ENCODE measurements at regions not wholly inside any gene's neighbourhood (a gene's known extent, or its start where the extent isn't known, plus 50 kb on each side); places are given as distances from the start of the nearest gene placed in this dataset.

GRCh38 chr4:155529272-155529671, 137.4 kb upstream of the GUCY1A1 start:
- DNase-seq: no peak
- no peaks in the 10 kb centered on the region for H3K4me1 Mint-ChIP-seq
- no peaks in the 10 kb centered on the region for H3K27me3 Mint-ChIP-seq
- no peak overlapping the region for H3K4me3 Mint-ChIP-seq
- no peak overlapping the region for H3K27ac Mint-ChIP-seq
- H3K9me3 Mint-ChIP-seq: no peaks in the 10 kb centered on the region
- no peak for ATAC-seq (replicated peaks)
- no peaks in the 10 kb centered on the region for H3K36me3 Mint-ChIP-seq

DNA sequence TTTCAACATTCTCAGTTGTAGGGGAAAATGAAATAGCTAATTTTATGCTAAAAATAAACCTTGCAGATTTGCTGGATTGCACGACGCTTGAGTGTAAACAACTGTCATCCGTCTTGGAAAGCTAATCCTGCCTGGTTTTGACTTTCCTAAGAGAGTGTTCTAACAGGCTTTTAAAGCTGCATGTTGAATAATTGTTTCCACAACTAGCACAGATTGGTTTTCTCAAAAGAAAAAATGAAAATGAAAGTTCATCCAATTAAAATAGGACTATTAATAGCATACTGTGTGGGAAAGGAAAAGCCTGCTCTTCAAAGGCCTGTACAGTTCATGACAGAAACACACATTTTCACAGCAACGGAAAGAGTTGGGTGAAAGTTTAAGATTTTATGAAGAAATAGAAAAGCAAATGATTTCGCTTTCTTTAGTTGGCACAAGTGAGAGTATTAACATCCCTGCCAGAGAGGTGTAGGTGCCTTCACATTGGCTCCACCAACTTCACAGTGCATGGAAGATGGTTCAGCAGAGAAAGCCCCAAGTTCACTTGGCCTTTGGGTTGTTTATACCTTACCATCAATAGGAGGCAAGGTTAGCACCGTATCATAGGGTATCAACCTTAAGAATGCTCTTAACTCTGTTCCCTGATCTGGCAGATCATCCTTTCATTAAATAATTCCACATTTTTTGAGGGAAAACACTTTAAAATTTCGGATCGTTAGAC, 140.0 kb upstream of the GUCY1A1 start:
- no peaks in the 10 kb centered on the region for H3K27me3 Mint-ChIP-seq
- H3K4me1 Mint-ChIP-seq: no peaks in the 10 kb centered on the region
- ATAC-seq (replicated peaks) (no peak), DNase-seq (no peak)
- H3K9me3 Mint-ChIP-seq: no peaks in the 10 kb centered on the region
- no peak overlapping the region for H3K4me3 Mint-ChIP-seq
- no peaks in the 10 kb centered on the region for H3K36me3 Mint-ChIP-seq
- H3K27ac Mint-ChIP-seq: no peak overlapping the region

GRCh38 chr4:155524926-155525455, 141.7 kb upstream of the GUCY1A1 start:
- Mint-ChIP-seq H3K4me1 (no peaks in the 10 kb centered on the region), H3K36me3 (no peaks in the 10 kb centered on the region), H3K27me3 (no peaks in the 10 kb centered on the region), H3K27ac (no peak overlapping the region), H3K4me3 (no peak overlapping the region), H3K9me3 (peaks cover 0 to 4% of the 10 kb centered on the region in 2 donors)
- DNase-seq (no peak), ATAC-seq (replicated peaks) (no peak)

GRCh38 chr4:155523358-155523757, 143.3 kb upstream of the GUCY1A1 start:
- Mint-ChIP-seq H3K4me1 (no peaks in the 10 kb centered on the region), H3K36me3 (no peaks in the 10 kb centered on the region), H3K4me3 (no peak overlapping the region), H3K27ac (no peak overlapping the region), H3K27me3 (no peaks in the 10 kb centered on the region), H3K9me3 (peaks cover 0 to 4% of the 10 kb centered on the region in 2 donors)
- ATAC-seq (replicated peaks): no peak
- no peak for DNase-seq

DNA sequence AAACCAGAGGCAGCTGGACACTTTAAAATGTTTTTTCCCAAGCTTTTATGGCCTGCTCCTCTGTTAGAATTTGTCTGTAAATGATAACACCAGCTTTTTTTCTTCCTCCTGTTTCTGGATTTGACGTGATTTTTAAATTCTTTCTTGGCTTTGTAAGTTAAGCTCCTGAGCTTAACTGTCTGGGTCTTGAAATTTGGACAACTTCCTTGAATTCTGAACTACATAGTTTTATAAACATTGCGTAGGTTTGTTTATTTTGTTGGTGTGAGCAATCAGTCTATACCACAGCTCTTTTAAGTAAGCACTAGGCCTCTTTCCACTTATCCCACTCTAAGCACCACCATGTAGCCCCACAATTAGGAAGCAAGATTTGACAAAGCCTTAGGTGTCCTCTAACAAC, 144.4 kb upstream of the GUCY1A1 start:
- DNase-seq (no peak), ATAC-seq (replicated peaks) (no peak)
- Mint-ChIP-seq H3K36me3 (no peaks in the 10 kb centered on the region), H3K27me3 (peaks cover 0 to 4% of the 10 kb centered on the region in 2 donors), H3K27ac (no peak overlapping the region), H3K4me3 (no peak overlapping the region), H3K4me1 (no peaks in the 10 kb centered on the region), H3K9me3 (peaks cover 0 to 4% of the 10 kb centered on the region in 2 donors)

DNA sequence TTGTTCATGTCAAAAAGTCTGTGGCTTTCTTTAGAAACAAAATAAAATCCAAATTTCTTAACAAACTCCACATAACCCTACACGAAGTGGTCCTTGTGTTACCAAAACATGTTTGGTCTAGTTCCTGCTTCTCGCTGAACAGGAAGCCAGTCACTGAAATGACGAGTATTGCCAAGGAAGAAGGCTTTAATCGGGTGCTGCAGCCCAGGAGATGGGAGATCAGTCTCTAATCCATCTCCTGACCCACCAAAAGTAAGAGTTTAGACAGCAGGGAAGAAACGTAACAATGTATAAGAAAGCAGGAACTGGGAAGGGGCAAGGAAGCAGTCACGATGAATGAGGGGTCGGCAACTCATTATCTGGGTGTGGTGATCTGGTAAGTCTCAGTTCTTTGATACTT, 144.6 kb upstream of the MAP9 start:
- Mint-ChIP-seq H3K4me1 (no peaks in the 10 kb centered on the region), H3K27me3 (peaks cover 0 to 7% of the 10 kb centered on the region in 2 donors), H3K9me3 (peaks cover 0 to 4% of the 10 kb centered on the region in 2 donors), H3K27ac (no peak overlapping the region), H3K36me3 (no peaks in the 10 kb centered on the region), H3K4me3 (no peak overlapping the region)
- no peak for DNase-seq
- ATAC-seq (replicated peaks): no peak

DNA sequence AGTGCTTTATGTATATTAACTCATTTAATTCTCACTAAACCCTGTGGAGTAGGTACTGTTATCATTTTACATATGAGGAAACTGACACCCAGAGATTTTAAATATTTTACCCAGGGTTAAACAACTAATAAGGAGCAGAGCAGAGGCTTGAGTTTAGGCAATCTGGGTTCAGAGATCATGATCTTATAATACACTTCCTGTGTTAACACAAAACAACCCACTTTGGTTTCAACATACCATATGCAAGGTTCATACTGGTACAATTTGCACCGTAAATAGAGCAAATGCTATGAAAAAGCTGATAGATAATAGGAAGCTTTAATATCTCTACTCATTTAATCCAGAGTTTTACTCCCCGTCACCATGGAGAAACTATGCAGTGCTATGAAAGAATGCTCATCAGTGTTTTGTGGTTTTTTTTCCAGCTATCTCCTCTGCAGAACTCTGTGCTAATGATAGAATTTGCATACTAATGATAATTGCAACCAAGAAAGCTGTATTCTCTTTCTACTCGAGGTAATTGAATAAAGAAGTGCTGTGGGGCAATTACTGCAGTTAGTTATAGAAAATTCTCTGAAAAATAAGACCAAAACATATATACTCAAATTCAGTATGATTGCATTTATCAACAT, 138.8 kb upstream of the MAP9 start:
- Mint-ChIP-seq H3K4me1 (no peaks in the 10 kb centered on the region), H3K36me3 (no peaks in the 10 kb centered on the region), H3K9me3 (no peaks in the 10 kb centered on the region), H3K27ac (no peak overlapping the region), H3K4me3 (no peak overlapping the region), H3K27me3 (peaks cover 0 to 7% of the 10 kb centered on the region in 2 donors)
- DNase-seq (no peak), ATAC-seq (replicated peaks) (no peak)

DNA sequence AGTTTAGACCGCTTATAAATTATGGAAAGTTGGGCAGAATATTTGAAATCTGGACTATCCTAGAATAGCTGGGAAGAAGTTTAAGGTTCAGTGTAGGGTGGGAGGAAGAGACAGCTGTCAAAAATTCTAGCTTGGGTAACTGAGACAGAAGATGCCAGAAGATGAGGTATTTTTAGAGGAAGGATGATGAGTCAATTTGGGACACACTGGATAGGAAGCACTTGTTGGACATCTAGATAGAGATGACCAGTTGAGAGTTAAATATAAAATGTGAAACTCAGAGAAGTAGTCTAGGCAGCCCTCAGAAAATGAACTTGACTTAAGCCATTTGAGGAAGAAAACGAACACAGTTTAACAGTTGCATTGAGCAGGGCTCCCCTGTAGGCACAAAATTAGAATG, 137.9 kb upstream of the MAP9 start:
- no peaks in the 10 kb centered on the region for H3K9me3 Mint-ChIP-seq
- no peaks in the 10 kb centered on the region for H3K4me1 Mint-ChIP-seq
- ATAC-seq (replicated peaks): no peak

DNA sequence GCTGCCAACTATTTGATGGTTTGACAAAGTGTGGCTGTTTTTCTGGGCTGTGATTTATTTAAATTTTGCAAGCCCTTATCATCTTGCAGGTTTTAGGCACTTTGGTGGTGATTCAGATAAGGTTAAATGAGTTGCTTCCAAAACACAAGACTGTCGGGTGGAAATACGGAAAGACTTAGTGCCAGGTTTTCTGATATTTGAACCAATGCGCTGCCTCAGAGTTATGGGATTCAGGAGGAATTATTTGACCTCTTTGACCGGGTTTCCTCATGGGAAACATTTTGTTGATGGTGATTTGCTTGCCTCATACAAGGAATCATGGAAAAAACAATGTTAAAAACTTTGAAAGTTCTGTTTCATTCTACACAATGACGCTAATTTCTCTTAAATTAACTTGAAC, 136.1 kb upstream of the MAP9 start:
- DNase-seq: no peak
- Mint-ChIP-seq H3K4me3 (no peak overlapping the region), H3K27ac (no peak overlapping the region)

More for the DNA sequence above, 137.9 kb upstream of the MAP9 start:
- H3K4me3 Mint-ChIP-seq: no peak overlapping the region
- no peak for DNase-seq
- H3K36me3 Mint-ChIP-seq: no peaks in the 10 kb centered on the region
- H3K27ac Mint-ChIP-seq: no peak overlapping the region
- H3K27me3 Mint-ChIP-seq: peaks cover 0 to 7% of the 10 kb centered on the region in 2 donors

DNA sequence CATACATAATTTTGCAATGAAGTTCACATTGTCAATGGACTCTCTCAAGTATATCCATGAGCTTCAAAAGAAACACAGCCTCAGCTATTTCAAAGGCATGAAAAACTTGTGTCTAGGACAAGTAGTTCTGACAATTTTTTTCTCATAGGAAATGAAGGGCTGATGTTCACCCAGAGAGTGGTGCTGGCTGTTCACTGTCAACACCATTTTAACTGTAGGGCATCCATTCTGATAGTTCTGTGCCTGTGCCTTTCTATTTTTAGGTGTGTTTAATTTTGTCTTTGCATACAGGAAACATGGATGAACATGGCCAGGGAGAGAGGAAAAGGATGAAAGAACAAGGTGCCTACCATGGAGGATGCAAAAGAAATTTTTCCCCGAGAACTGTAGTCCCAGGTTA, 135.3 kb upstream of the MAP9 start:
- H3K27ac Mint-ChIP-seq: no peak overlapping the region
- no peaks in the 10 kb centered on the region for H3K36me3 Mint-ChIP-seq
- ATAC-seq (replicated peaks) (no peak), DNase-seq (no peak)
- peaks cover 0 to under 1% of the 10 kb centered on the region in 2 donors for H3K27me3 Mint-ChIP-seq
- no peaks in the 10 kb centered on the region for H3K4me1 Mint-ChIP-seq
- no peak overlapping the region for H3K4me3 Mint-ChIP-seq
- no peaks in the 10 kb centered on the region for H3K9me3 Mint-ChIP-seq

More for the DNA sequence above, 136.1 kb upstream of the MAP9 start:
- H3K27me3 Mint-ChIP-seq: peaks cover 0 to 7% of the 10 kb centered on the region in 2 donors
- no peaks in the 10 kb centered on the region for H3K4me1 Mint-ChIP-seq
- H3K36me3 Mint-ChIP-seq: no peaks in the 10 kb centered on the region
- H3K9me3 Mint-ChIP-seq: no peaks in the 10 kb centered on the region
- no peak for ATAC-seq (replicated peaks)

DNA sequence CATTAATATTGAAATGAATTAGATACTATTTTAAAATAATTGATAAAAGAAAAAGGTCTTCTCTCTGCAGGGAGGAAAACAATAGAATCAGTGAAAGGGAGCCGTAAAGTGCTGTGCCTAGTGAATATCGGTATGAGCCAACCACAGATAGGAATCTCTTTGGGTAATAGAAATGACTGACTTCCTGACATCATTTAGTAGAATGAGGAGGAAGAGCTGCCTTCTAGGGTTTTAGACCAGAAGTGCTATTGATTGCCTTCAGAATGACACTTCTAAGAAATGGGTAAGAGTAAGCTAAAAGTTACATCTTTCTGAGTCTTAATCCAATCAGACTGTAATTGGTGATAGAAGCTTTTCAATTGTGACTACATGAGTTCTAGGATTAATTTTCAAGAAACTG, 134.0 kb upstream of the MAP9 start:
- Mint-ChIP-seq H3K36me3 (no peaks in the 10 kb centered on the region), H3K4me3 (no peak overlapping the region), H3K9me3 (no peaks in the 10 kb centered on the region), H3K27ac (no peak overlapping the region), H3K4me1 (no peaks in the 10 kb centered on the region), H3K27me3 (no peaks in the 10 kb centered on the region)
- no peak for ATAC-seq (replicated peaks)
- no peak for DNase-seq

GRCh38 chr4:155509555-155509954, 132.8 kb upstream of the MAP9 start:
- ATAC-seq (replicated peaks): no peak
- no peak overlapping the region for H3K27ac Mint-ChIP-seq
- no peaks in the 10 kb centered on the region for H3K36me3 Mint-ChIP-seq
- H3K4me3 Mint-ChIP-seq: no peak overlapping the region
- no peak for DNase-seq
- H3K9me3 Mint-ChIP-seq: no peaks in the 10 kb centered on the region
- H3K27me3 Mint-ChIP-seq: no peaks in the 10 kb centered on the region
- H3K4me1 Mint-ChIP-seq: no peaks in the 10 kb centered on the region

DNA sequence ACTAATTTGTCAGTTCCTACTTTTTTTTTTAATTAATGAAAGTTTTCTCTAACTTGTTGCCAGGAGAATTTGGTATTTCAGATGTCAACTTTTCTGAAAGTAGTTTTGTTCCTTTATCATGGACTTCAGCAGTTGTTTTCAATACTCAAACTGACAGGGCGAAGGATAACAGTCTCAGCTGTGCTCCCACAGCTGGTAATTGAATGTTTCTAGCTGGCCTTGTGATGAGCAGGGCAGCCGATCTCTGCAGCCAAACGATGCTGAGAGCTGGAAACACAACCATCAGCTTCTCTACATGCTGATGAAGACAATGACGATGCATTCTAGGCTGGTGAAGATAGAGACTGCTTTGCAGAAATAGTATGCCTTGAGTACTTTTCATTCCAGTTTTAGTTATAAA, 130.0 kb upstream of the MAP9 start:
- Mint-ChIP-seq H3K27ac (no peak overlapping the region), H3K4me1 (no peaks in the 10 kb centered on the region), H3K27me3 (no peaks in the 10 kb centered on the region), H3K9me3 (no peaks in the 10 kb centered on the region), H3K4me3 (no peak overlapping the region), H3K36me3 (no peaks in the 10 kb centered on the region)
- ATAC-seq (replicated peaks): no peak
- no peak for DNase-seq

- no peak overlapping the region for H3K27ac Mint-ChIP-seq
- no peaks in the 10 kb centered on the region for H3K4me1 Mint-ChIP-seq
- ATAC-seq (replicated peaks): no peak
- H3K36me3 Mint-ChIP-seq: no peaks in the 10 kb centered on the region
- no peaks in the 10 kb centered on the region for H3K27me3 Mint-ChIP-seq
- DNase-seq: no peak
- no peak overlapping the region for H3K4me3 Mint-ChIP-seq
- H3K9me3 Mint-ChIP-seq: no peaks in the 10 kb centered on the region
These were observed 128.6 kb upstream of the MAP9 start for GRCh38 chr4:155505321-155505720.

DNA sequence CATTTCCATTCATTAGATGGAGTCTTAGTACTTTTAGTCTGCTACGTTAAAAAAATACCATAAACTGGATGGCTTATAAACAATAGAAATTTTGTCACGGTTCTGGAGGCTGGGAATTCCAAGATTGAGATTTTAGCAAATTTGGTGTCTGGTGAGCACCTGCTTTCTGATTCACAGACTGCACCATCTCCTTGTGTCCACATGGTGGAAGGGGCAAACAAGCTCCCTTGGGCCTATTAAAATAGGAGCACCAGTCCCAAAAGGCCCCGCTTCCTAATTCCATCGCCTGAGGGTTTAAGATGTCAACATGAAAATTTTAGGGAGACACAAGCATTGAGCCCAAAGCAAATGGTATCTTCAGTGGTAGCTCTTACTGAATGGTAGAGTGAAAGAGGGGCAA, 120.5 kb upstream of the MAP9 start:
- ATAC-seq (replicated peaks): no peak
- no peaks in the 10 kb centered on the region for H3K4me1 Mint-ChIP-seq
- H3K36me3 Mint-ChIP-seq: no peaks in the 10 kb centered on the region
- no peaks in the 10 kb centered on the region for H3K9me3 Mint-ChIP-seq
- H3K27me3 Mint-ChIP-seq: no peaks in the 10 kb centered on the region
- no peak for DNase-seq
- no peak overlapping the region for H3K27ac Mint-ChIP-seq
- no peak overlapping the region for H3K4me3 Mint-ChIP-seq

Measured in stimulated activated naive B cell treated with anti-CD40 and anti-IgM and Interleukin-4, amounts not matched to agents 10 μg/mL and 1 μg/mL and 100 μg/mL, for 72 hours (primary cell).